ENCODE measurements at regions not wholly inside any gene's neighbourhood (a gene's known extent, or its start where the extent isn't known, plus 50 kb on each side); places are given as distances from the start of the nearest gene placed in this dataset.

DNA sequence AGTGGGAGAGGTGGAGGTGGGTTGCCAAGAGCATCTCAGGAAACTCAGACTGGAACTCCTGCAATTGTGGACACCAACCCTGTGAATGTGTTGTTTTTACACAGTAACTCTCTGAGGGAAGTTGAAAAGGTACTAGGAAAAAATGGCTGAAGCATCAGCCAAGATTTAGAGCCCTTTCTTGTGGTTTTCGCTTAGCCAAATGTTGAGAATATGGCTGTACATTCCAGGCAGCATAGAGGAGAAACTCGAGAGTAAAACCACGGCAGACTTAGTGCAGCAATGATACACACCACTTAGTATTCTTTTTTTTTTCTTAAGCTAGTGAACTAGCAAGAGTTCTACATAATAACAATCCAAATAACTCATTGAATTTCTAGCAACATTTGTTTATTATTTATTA lies 309.7 kb upstream of the MTNR1B start:
- TF ChIP-seq POLR2A (IDR thresholded peaks at IDR 0.05; ENCODE audit: low read length) (no peak), GATA1 (IDR thresholded peaks at IDR 0.05; ENCODE audit: low read depth, low read length) (no peak)
